MG63 (cell line): ENCODE measurements at regions not wholly inside any gene's neighbourhood (a gene's known extent, or its start where the extent isn't known, plus 50 kb on each side); places are given as distances from the start of the nearest gene placed in this dataset.

Source experiments
- DNase-seq: peaks from one replicate; pipeline ENCODE4 v3.0.0-alpha.2; 2020
- H3K27me3 ChIP-seq: fragments of 250-450 bp; sonication (Bioruptor Pico); 2 replicates; pipeline ENCODE4 v1.5.1; 2020; ENCODE audit warnings: mild to moderate bottlenecking, moderate library complexity
- H3K36me3 ChIP-seq: fragments of 250-450 bp; sonication (Bioruptor Pico); 2 replicates; pipeline ENCODE4 v1.5.1; 2020; ENCODE audit warnings: mild to moderate bottlenecking, moderate library complexity
- H3K4me3 ChIP-seq: fragments of 250-450 bp; sonication (Bioruptor Pico); 2 replicates; pipeline ENCODE4 v1.5.1; 2020; ENCODE audit warnings: mild to moderate bottlenecking, moderate library complexity
- H3K9me3 ChIP-seq: fragments of 250-450 bp; sonication (Bioruptor Pico); 2 replicates; pipeline ENCODE4 v1.5.1; 2020; ENCODE audit warnings: mild to moderate bottlenecking, moderate library complexity

GRCh38 chr15:39332846-39333245 is 248.0 kb upstream of the THBS1 start:
- Histone ChIP-seq H3K9me3 (no peaks in the 10 kb centered on the region), H3K36me3 (no peaks in the 10 kb centered on the region), H3K27me3 (no peaks in the 10 kb centered on the region), H3K4me3 (no peak overlapping the region)
- no peak for DNase-seq

GRCh38 chr15:39333393-39333792 is 247.5 kb upstream of the THBS1 start:
- H3K27me3 ChIP-seq, result no peaks in the 10 kb centered on the region
- no peak overlapping the region for H3K4me3 ChIP-seq
- no peaks in the 10 kb centered on the region for H3K36me3 ChIP-seq
- no peaks in the 10 kb centered on the region for H3K9me3 ChIP-seq
- DNase-seq, result no peak

- H3K9me3 ChIP-seq, result no peaks in the 10 kb centered on the region
Measured at GRCh38 chr15:39333896-39334295, 247.0 kb upstream of the THBS1 start.

GRCh38 chr15:39336926-39337325 is 244.0 kb upstream of the THBS1 start:
- Histone ChIP-seq H3K36me3 (no peaks in the 10 kb centered on the region), H3K27me3 (no peaks in the 10 kb centered on the region), H3K4me3 (no peak overlapping the region), H3K9me3 (no peaks in the 10 kb centered on the region)
- DNase-seq, result no peak

More at GRCh38 chr15:39333896-39334295, 247.0 kb upstream of the THBS1 start:
- Histone ChIP-seq H3K27me3 (no peaks in the 10 kb centered on the region), H3K4me3 (no peak overlapping the region), H3K36me3 (no peaks in the 10 kb centered on the region)
- no peak for DNase-seq

GRCh38 chr15:39338251-39338650 is 242.6 kb upstream of the THBS1 start:
- no peak for DNase-seq
- H3K27me3 ChIP-seq, result no peaks in the 10 kb centered on the region
- 0 out of 2 replicates have a peak, but pooled peaks cover 3% of the 10 kb centered on the region for H3K9me3 ChIP-seq
- H3K36me3 ChIP-seq, result no peaks in the 10 kb centered on the region
- no peak overlapping the region for H3K4me3 ChIP-seq

GRCh38 chr15:39340903-39341645 is 239.8 kb upstream of the THBS1 start:
- Histone ChIP-seq H3K9me3 (peaks cover 9% of the 10 kb centered on the region; the same call in 1 of the 2 replicates), H3K36me3 (no peaks in the 10 kb centered on the region), H3K27me3 (no peaks in the 10 kb centered on the region), H3K4me3 (no peak overlapping the region)
- DNase-seq, result no peak

GRCh38 chr15:39344662-39345141 is 236.2 kb upstream of the THBS1 start:
- no peak for DNase-seq
- Histone ChIP-seq H3K27me3 (no peaks in the 10 kb centered on the region), H3K9me3 (peaks cover 9% of the 10 kb centered on the region; the same call in 1 of the 2 replicates), H3K36me3 (no peaks in the 10 kb centered on the region), H3K4me3 (no peak overlapping the region)

GRCh38 chr15:39345176-39345575 is 235.7 kb upstream of the THBS1 start:
- H3K9me3 ChIP-seq, result peaks cover 9% of the 10 kb centered on the region; the same call in 1 of the 2 replicates
- no peak for DNase-seq
- no peaks in the 10 kb centered on the region for H3K27me3 ChIP-seq
- H3K4me3 ChIP-seq, result no peak overlapping the region
- no peaks in the 10 kb centered on the region for H3K36me3 ChIP-seq

- Histone ChIP-seq H3K9me3 (peaks cover 9% of the 10 kb centered on the region; the same call in 1 of the 2 replicates), H3K27me3 (no peaks in the 10 kb centered on the region), H3K4me3 (no peak overlapping the region), H3K36me3 (no peaks in the 10 kb centered on the region)
- DNase-seq, result no peak
Measured at GRCh38 chr15:39347453-39347852, 233.4 kb upstream of the THBS1 start.

- Histone ChIP-seq H3K27me3 (no peaks in the 10 kb centered on the region), H3K36me3 (no peaks in the 10 kb centered on the region), H3K4me3 (no peak overlapping the region), H3K9me3 (no peaks in the 10 kb centered on the region; the same call in 1 of the 2 replicates)
- DNase-seq, result no peak
Measured at GRCh38 chr15:39350785-39351184, 230.1 kb upstream of the THBS1 start.

GRCh38 chr15:39354189-39354588 is 226.7 kb upstream of the THBS1 start:
- Histone ChIP-seq H3K4me3 (no peak overlapping the region), H3K9me3 (no peaks in the 10 kb centered on the region; the same call in 1 of the 2 replicates), H3K27me3 (no peaks in the 10 kb centered on the region), H3K36me3 (no peaks in the 10 kb centered on the region)
- no peak for DNase-seq

- Histone ChIP-seq H3K27me3 (no peaks in the 10 kb centered on the region), H3K36me3 (no peaks in the 10 kb centered on the region)
- DNase-seq, result no peak
Measured at GRCh38 chr15:39357480-39358268, 223.2 kb upstream of the THBS1 start.

GRCh38 chr15:39358441-39359041 is 222.3 kb upstream of the THBS1 start:
- DNase-seq, result peak; percentile 80
- Histone ChIP-seq H3K9me3 (no peaks in the 10 kb centered on the region; the same call in 1 of the 2 replicates), H3K36me3 (no peaks in the 10 kb centered on the region), H3K27me3 (no peaks in the 10 kb centered on the region), H3K4me3 (no peak overlapping the region)

More at GRCh38 chr15:39357480-39358268, 223.2 kb upstream of the THBS1 start:
- Histone ChIP-seq H3K9me3 (no peaks in the 10 kb centered on the region; the same call in 1 of the 2 replicates), H3K4me3 (no peak overlapping the region)

GRCh38 chr15:39359771-39360170 is 221.1 kb upstream of the THBS1 start:
- H3K36me3 ChIP-seq, result no peaks in the 10 kb centered on the region

GRCh38 chr15:39360452-39360851 is 220.4 kb upstream of the THBS1 start:
- no peak overlapping the region for H3K4me3 ChIP-seq
- H3K36me3 ChIP-seq, result no peaks in the 10 kb centered on the region
- no peak for DNase-seq
- no peaks in the 10 kb centered on the region; the same call in 1 of the 2 replicates for H3K9me3 ChIP-seq
- H3K27me3 ChIP-seq, result no peaks in the 10 kb centered on the region

More at GRCh38 chr15:39359771-39360170, 221.1 kb upstream of the THBS1 start:
- Histone ChIP-seq H3K9me3 (no peaks in the 10 kb centered on the region; the same call in 1 of the 2 replicates), H3K27me3 (no peaks in the 10 kb centered on the region), H3K4me3 (no peak overlapping the region)
- DNase-seq, result no peak

GRCh38 chr15:39361497-39361896 is 219.4 kb upstream of the THBS1 start:
- Histone ChIP-seq H3K4me3 (no peak overlapping the region), H3K36me3 (no peaks in the 10 kb centered on the region), H3K27me3 (no peaks in the 10 kb centered on the region), H3K9me3 (peaks cover under 1% of the 10 kb centered on the region)
- no peak for DNase-seq
